Heart left ventricle (tissue), 13 donors: ENCODE measurements at regions not wholly inside any gene's neighbourhood (a gene's known extent, or its start where the extent isn't known, plus 50 kb on each side); places are given as distances from the start of the nearest gene placed in this dataset.

ENCODE experiments used
- POLR2A ChIP-seq, 2 donors: fragments of 450-650 bp; IDR thresholded peaks; one replicate each; pipeline ENCODE4 v1.6.1; 2017; ENCODE audit warnings: antibody characterized with exemption in 2 of 2, mild to moderate bottlenecking in 2 of 2, moderate library complexity in 2 of 2
- TF ChIP-seq, protein P1 (sequence below), 12 donors: fragments of 200-600 bp; sonication (generic) in 4 of 12; IDR thresholded peaks; one replicate each; pipeline versions ENCODE4 v1.5.0 to v1.8.0; 2018 to 2022; ENCODE audit warnings: antibody characterized with exemption in 12 of 12, mild to moderate bottlenecking in 5 of 12
- donor health status: ischemic (EF 13 %, LVEDD 7.1; RV severe dilation, severe dysfunction).
- donor health status: DM: no; HTN: yes; CAD: no.
- donor health status: DM: no; HTN: no; CAD: no.
- donor health status: ischemic (EF 25% LVEDD 6.9; RV normal size, moderate dysfunction).
- donor health status: ischemic (EF 25% LVEDD 5.7; RV mildly dilated, moderate dysfunction).
- donor health status: ischemic (EF 35%, LVEDD 5.7; RV mildly dilated, moderate dysfunction).
- donor health status: nonischemic (EF 11% LVEDD 7.7; RV severe dilation, severe dysfunction).
- donor health status: DM: yes; HTN: yes; CAD: no.
- donor health status: PGD.
- donor health status: ischemic (EF 29% LVEDD 5.4; RV normal size, mild dysfunction).
- donor health status: nonischemic (EF 23%, LVEDD 6.1; RV moderate dilation, normal function).

DNA sequence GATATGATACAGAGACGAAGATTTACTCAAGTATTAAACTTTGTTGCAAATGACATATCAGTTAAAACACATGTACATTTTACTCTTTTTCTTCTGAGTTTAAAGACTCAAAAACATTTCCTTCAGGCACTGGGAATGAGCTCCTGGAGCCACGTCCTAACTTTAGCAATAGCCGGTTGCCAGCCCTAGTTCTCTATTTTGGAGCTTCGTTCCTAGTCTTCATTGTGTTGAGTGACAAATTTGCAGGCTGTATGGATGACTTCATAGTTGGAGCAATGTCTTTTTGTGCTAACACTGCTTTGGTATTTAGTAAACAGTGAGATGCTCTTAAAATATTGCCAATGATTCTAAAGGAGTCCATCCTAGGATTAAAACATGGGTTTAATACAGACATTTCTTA, 190.9 kb downstream of the FAT4 start:
- no peak for TF ChIP-seq POLR2A (IDR thresholded peaks at IDR 0.05)
- TF ChIP-seq, protein P1, sequence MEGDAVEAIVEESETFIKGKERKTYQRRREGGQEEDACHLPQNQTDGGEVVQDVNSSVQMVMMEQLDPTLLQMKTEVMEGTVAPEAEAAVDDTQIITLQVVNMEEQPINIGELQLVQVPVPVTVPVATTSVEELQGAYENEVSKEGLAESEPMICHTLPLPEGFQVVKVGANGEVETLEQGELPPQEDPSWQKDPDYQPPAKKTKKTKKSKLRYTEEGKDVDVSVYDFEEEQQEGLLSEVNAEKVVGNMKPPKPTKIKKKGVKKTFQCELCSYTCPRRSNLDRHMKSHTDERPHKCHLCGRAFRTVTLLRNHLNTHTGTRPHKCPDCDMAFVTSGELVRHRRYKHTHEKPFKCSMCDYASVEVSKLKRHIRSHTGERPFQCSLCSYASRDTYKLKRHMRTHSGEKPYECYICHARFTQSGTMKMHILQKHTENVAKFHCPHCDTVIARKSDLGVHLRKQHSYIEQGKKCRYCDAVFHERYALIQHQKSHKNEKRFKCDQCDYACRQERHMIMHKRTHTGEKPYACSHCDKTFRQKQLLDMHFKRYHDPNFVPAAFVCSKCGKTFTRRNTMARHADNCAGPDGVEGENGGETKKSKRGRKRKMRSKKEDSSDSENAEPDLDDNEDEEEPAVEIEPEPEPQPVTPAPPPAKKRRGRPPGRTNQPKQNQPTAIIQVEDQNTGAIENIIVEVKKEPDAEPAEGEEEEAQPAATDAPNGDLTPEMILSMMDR (IDR thresholded peaks at IDR 0.05), result no peak
